WTC11 (cell line): ENCODE measurements at regions not wholly inside any gene's neighbourhood (a gene's known extent, or its start where the extent isn't known, plus 50 kb on each side); places are given as distances from the start of the nearest gene placed in this dataset.

Experiments used
- ATAC-seq: fragments of 200-7000 bp; cut with Tn5 transposase; 2 replicates; pipeline ENCODE4 v1.10.0; 2021; ENCODE audit warnings: mild to moderate bottlenecking, moderate library complexity
- CTCF ChIA-PET: fragments of 300-600 bp; sonication (Branson Sonifier 250); formaldehyde crosslinking; loops from one replicate; lab custom pipeline; 2021; ENCODE audit warnings: antibody characterized with exemption; lab: Charles Lee
- POLR2A ChIA-PET: fragments of 350-600 bp; sonication (Branson Sonifier 250); formaldehyde crosslinking; loops from one replicate; lab custom pipeline; 2021; ENCODE audit warnings: antibody characterized with exemption; lab: Charles Lee
- DNase-seq: peaks from one replicate; pipeline ENCODE4 v3.0.0; 2021; ENCODE audit warnings: low spot score
- H3K27ac Mint-ChIP-seq: 2 replicates; pipeline ENCODE4 v1.8.0; 2021; ENCODE audit warnings: mixed read lengths
- H3K27me3 Mint-ChIP-seq: 2 replicates; pipeline ENCODE4 v1.8.0; 2021; ENCODE audit warnings: low read depth, mild to moderate bottlenecking, moderate library complexity, mixed read lengths
- H3K36me3 Mint-ChIP-seq: 2 replicates; pipeline ENCODE4 v1.8.0; 2021; ENCODE audit warnings: mixed read lengths
- H3K4me1 Mint-ChIP-seq: 2 replicates; pipeline ENCODE4 v1.8.0; 2022; ENCODE audit warnings: mixed read lengths
- H3K4me3 Mint-ChIP-seq: 2 replicates; pipeline ENCODE4 v1.8.0; 2021; ENCODE audit warnings: mild to moderate bottlenecking, moderate library complexity, mixed read lengths
- H3K9me3 Mint-ChIP-seq: 2 replicates; pipeline ENCODE4 v1.8.0; 2021; ENCODE audit warnings: mixed read lengths
- CBFB ChIP-seq: sonication (generic); formaldehyde crosslinking; IDR thresholded peaks from 2 replicates; pipeline ENCODE4 v1.8.1; 2022; ENCODE audit warnings: mild to moderate bottlenecking, low read depth, missing genetic modification reagents
- CREB1 ChIP-seq: sonication (generic); formaldehyde crosslinking; IDR thresholded peaks from 2 replicates; pipeline ENCODE4 v1.8.0; 2023; ENCODE audit warnings: mild to moderate bottlenecking, missing genetic modification reagents
- FOXP1 ChIP-seq: sonication (generic); formaldehyde crosslinking; IDR thresholded peaks from 2 replicates; pipeline ENCODE4 v1.8.0; 2022; ENCODE audit warnings: missing genetic modification reagents, mild to moderate bottlenecking, moderate library complexity, borderline replicate concordance
- HMGA2 ChIP-seq: fragments of 250-450 bp; sonication (Bioruptor Pico); IDR thresholded peaks from 2 replicates; pipeline ENCODE4 v1.4.0; 2021; ENCODE audit warnings: mild to moderate bottlenecking, moderate library complexity
- KAT7 ChIP-seq: sonication (generic); formaldehyde crosslinking; IDR thresholded peaks from 2 replicates; pipeline ENCODE4 v1.8.1; 2023; ENCODE audit warnings: missing genetic modification reagents, mild to moderate bottlenecking, borderline replicate concordance
- MYBL2 ChIP-seq: sonication (generic); formaldehyde crosslinking; IDR thresholded peaks from 2 replicates; pipeline ENCODE4 v1.8.1; 2023; ENCODE audit warnings: mild to moderate bottlenecking, moderate library complexity, missing genetic modification reagents
- SMAD3 ChIP-seq: sonication (generic); formaldehyde crosslinking; IDR thresholded peaks from 2 replicates; pipeline ENCODE4 v1.8.0; 2022; ENCODE audit warnings: missing genetic modification reagents, mild to moderate bottlenecking, borderline replicate concordance
- SP1 ChIP-seq: sonication (generic); formaldehyde crosslinking; conservative IDR thresholded peaks from 2 replicates; pipeline ENCODE4 v1.8.1; 2022; ENCODE audit warnings: missing genetic modification reagents
- TEAD1 ChIP-seq: sonication (generic); formaldehyde crosslinking; IDR thresholded peaks from 2 replicates; pipeline ENCODE4 v1.8.0; 2022; ENCODE audit warnings: mild to moderate bottlenecking, missing genetic modification reagents
- ZNF121 ChIP-seq: sonication (generic); formaldehyde crosslinking; IDR thresholded peaks from 2 replicates; pipeline ENCODE4 v1.8.0; 2023; ENCODE audit warnings: missing genetic modification reagents
- ZNF219 ChIP-seq: sonication (generic); formaldehyde crosslinking; IDR thresholded peaks from 2 replicates; pipeline ENCODE4 v1.8.0; 2023; ENCODE audit warnings: missing genetic modification reagents, mild to moderate bottlenecking, borderline replicate concordance
- ZNF263 ChIP-seq: sonication (generic); formaldehyde crosslinking; IDR thresholded peaks from 2 replicates; pipeline ENCODE4 v1.8.1; 2022; ENCODE audit warnings: low read depth, mild to moderate bottlenecking, moderate library complexity, missing genetic modification reagents
- TF ChIP-seq, protein P1 (sequence below): sonication (generic); formaldehyde crosslinking; IDR thresholded peaks from 2 replicates; pipeline ENCODE4 v1.8.1; 2023; ENCODE audit warnings: mild to moderate bottlenecking, missing genetic modification reagents, borderline replicate concordance
- TF ChIP-seq, protein P2 (sequence below): sonication (generic); formaldehyde crosslinking; IDR thresholded peaks from 2 replicates; pipeline ENCODE4 v1.8.1; 2022; ENCODE audit warnings: mild to moderate bottlenecking, missing genetic modification reagents, moderate library complexity, borderline replicate concordance
- TF ChIP-seq, protein P3 (sequence below): sonication (generic); formaldehyde crosslinking; IDR thresholded peaks from 2 replicates; pipeline ENCODE4 v1.8.1; 2022; ENCODE audit warnings: low read depth, mild to moderate bottlenecking, moderate library complexity, missing genetic modification reagents, borderline replicate concordance
- TF ChIP-seq, protein P4 (sequence below): sonication (generic); formaldehyde crosslinking; conservative IDR thresholded peaks from 2 replicates; pipeline ENCODE4 v1.8.1; 2023; ENCODE audit warnings: mild to moderate bottlenecking, low read depth, missing genetic modification reagents, moderate library complexity
- TF ChIP-seq, protein P5 (sequence below): sonication (generic); formaldehyde crosslinking; IDR thresholded peaks from 2 replicates; pipeline ENCODE4 v1.8.0; 2022; ENCODE audit warnings: mild to moderate bottlenecking, missing genetic modification reagents
- TF ChIP-seq, protein P6 (sequence below): sonication (generic); formaldehyde crosslinking; IDR thresholded peaks from 2 replicates; pipeline ENCODE4 v1.8.1; 2023; ENCODE audit warnings: mild to moderate bottlenecking, missing genetic modification reagents
- TF ChIP-seq, protein P7 (sequence below): sonication (generic); formaldehyde crosslinking; IDR thresholded peaks from 2 replicates; pipeline ENCODE4 v1.8.0; 2022; ENCODE audit warnings: mild to moderate bottlenecking, missing genetic modification reagents

DNA sequence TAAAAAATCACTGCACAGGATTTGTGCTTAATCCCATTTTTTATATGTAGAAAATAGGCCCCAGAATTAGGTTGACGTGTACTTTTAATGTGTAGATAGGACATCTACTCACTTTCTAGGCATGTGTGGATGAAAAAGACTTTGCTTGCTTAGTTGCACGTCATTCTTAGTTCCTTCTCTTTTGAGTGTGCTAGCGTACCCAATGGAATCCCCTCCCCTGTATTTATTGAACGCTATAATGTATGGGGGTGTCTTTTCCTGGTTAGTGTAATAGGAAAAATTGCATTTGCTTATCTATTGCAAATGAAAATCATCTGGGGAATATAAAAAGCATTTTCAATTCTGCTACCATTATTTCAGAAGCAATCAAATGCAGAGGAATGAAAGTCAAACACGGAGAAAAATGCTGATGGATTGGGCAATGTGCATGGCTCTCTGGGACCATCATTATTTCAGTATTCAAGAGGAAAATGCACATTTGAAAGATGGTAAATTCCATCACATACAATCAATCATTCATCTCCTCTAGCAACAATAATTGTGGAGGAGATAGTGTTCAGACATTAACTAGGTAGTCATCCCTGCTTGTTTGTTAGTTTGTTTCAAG, 277.0 kb upstream of the B3GALT2 start:
- peaks cover 21% of the 10 kb centered on the region for H3K4me1 Mint-ChIP-seq
- no peak for DNase-seq
- POLR2A ChIA-PET: no interaction called here
- CTCF ChIA-PET: no interaction called here
- TF ChIP-seq TEAD1 (no peak), HMGA2 (CRISPR knock-in tag) (no peak), MYBL2 (CRISPR knock-in tag) (no peak), SMAD3 (CRISPR knock-in tag) (no peak), KAT7 (no peak), SP1 (CRISPR knock-in tag) (no peak), ZNF263 (CRISPR knock-in tag) (no peak), CREB1 (no peak), CBFB (no peak)
- TF ChIP-seq, protein P1, sequence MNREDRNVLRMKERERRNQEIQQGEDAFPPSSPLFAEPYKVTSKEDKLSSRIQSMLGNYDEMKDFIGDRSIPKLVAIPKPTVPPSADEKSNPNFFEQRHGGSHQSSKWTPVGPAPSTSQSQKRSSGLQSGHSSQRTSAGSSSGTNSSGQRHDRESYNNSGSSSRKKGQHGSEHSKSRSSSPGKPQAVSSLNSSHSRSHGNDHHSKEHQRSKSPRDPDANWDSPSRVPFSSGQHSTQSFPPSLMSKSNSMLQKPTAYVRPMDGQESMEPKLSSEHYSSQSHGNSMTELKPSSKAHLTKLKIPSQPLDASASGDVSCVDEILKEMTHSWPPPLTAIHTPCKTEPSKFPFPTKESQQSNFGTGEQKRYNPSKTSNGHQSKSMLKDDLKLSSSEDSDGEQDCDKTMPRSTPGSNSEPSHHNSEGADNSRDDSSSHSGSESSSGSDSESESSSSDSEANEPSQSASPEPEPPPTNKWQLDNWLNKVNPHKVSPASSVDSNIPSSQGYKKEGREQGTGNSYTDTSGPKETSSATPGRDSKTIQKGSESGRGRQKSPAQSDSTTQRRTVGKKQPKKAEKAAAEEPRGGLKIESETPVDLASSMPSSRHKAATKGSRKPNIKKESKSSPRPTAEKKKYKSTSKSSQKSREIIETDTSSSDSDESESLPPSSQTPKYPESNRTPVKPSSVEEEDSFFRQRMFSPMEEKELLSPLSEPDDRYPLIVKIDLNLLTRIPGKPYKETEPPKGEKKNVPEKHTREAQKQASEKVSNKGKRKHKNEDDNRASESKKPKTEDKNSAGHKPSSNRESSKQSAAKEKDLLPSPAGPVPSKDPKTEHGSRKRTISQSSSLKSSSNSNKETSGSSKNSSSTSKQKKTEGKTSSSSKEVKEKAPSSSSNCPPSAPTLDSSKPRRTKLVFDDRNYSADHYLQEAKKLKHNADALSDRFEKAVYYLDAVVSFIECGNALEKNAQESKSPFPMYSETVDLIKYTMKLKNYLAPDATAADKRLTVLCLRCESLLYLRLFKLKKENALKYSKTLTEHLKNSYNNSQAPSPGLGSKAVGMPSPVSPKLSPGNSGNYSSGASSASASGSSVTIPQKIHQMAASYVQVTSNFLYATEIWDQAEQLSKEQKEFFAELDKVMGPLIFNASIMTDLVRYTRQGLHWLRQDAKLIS (CRISPR knock-in tag): no peak
- no peak for ATAC-seq
- no peak overlapping the region for H3K27ac Mint-ChIP-seq
- no peak overlapping the region for H3K4me3 Mint-ChIP-seq
- no peaks in the 10 kb centered on the region for H3K36me3 Mint-ChIP-seq
- 0 out of 2 replicates have a peak, but pooled peaks cover 4% of the 10 kb centered on the region for H3K9me3 Mint-ChIP-seq
- H3K27me3 Mint-ChIP-seq: no peaks in the 10 kb centered on the region; the same call in 1 of the 2 replicates

DNA sequence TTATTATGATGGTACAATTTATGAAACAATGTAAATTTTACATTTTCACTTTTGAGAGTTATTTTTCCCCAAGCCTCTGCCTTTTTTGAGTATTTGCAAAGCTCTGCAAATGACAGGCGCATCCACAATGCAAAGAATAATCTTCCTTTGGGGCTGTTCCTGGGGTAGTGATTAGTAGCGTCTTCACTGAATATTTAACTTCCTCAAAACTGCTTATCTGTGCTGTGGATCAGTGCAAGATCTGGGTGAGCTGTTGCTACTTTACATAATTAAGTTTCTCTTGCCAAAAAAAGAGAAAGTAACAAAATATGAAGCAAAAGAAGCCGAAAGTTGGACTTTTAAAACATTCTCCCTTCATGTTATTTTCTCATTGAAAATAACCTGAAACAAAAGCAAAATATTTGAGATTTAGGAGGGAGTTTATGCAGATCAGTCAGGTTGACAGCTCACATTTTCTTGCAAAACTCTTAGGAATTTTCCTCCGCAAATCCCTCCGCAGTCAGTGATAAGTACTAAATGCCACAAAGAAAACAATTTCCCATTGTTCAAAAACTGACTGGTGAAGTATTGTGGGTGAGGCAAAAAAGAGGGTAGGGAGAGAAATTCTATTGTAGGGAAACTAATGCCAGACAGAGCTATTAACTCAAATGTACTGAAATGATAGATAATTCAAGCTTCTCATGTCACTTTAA, 276.4 kb upstream of the B3GALT2 start:
- ATAC-seq: peak; percentile 22; the same call in 1 of the 2 replicates
- TF ChIP-seq SP1 (CRISPR knock-in tag) (no peak), CREB1 (no peak), FOXP1 (no peak), ZNF121 (CRISPR knock-in tag) (no peak), ZNF219 (CRISPR knock-in tag) (no peak)
- TF ChIP-seq, protein P2, sequence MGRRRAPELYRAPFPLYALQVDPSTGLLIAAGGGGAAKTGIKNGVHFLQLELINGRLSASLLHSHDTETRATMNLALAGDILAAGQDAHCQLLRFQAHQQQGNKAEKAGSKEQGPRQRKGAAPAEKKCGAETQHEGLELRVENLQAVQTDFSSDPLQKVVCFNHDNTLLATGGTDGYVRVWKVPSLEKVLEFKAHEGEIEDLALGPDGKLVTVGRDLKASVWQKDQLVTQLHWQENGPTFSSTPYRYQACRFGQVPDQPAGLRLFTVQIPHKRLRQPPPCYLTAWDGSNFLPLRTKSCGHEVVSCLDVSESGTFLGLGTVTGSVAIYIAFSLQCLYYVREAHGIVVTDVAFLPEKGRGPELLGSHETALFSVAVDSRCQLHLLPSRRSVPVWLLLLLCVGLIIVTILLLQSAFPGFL: no peak
- TF ChIP-seq, protein P3, sequence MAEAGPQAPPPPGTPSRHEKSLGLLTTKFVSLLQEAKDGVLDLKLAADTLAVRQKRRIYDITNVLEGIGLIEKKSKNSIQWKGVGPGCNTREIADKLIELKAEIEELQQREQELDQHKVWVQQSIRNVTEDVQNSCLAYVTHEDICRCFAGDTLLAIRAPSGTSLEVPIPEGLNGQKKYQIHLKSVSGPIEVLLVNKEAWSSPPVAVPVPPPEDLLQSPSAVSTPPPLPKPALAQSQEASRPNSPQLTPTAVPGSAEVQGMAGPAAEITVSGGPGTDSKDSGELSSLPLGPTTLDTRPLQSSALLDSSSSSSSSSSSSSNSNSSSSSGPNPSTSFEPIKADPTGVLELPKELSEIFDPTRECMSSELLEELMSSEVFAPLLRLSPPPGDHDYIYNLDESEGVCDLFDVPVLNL (CRISPR knock-in tag): no peak
- TF ChIP-seq, protein P4, sequence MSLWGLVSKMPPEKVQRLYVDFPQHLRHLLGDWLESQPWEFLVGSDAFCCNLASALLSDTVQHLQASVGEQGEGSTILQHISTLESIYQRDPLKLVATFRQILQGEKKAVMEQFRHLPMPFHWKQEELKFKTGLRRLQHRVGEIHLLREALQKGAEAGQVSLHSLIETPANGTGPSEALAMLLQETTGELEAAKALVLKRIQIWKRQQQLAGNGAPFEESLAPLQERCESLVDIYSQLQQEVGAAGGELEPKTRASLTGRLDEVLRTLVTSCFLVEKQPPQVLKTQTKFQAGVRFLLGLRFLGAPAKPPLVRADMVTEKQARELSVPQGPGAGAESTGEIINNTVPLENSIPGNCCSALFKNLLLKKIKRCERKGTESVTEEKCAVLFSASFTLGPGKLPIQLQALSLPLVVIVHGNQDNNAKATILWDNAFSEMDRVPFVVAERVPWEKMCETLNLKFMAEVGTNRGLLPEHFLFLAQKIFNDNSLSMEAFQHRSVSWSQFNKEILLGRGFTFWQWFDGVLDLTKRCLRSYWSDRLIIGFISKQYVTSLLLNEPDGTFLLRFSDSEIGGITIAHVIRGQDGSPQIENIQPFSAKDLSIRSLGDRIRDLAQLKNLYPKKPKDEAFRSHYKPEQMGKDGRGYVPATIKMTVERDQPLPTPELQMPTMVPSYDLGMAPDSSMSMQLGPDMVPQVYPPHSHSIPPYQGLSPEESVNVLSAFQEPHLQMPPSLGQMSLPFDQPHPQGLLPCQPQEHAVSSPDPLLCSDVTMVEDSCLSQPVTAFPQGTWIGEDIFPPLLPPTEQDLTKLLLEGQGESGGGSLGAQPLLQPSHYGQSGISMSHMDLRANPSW: no peak
- TF ChIP-seq, protein P5, sequence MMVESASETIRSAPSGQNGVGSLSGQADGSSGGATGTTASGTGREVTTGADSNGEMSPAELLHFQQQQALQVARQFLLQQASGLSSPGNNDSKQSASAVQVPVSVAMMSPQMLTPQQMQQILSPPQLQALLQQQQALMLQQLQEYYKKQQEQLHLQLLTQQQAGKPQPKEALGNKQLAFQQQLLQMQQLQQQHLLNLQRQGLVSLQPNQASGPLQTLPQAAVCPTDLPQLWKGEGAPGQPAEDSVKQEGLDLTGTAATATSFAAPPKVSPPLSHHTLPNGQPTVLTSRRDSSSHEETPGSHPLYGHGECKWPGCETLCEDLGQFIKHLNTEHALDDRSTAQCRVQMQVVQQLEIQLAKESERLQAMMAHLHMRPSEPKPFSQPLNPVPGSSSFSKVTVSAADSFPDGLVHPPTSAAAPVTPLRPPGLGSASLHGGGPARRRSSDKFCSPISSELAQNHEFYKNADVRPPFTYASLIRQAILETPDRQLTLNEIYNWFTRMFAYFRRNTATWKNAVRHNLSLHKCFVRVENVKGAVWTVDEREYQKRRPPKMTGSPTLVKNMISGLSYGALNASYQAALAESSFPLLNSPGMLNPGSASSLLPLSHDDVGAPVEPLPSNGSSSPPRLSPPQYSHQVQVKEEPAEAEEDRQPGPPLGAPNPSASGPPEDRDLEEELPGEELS: no peak
- TF ChIP-seq, protein P6, sequence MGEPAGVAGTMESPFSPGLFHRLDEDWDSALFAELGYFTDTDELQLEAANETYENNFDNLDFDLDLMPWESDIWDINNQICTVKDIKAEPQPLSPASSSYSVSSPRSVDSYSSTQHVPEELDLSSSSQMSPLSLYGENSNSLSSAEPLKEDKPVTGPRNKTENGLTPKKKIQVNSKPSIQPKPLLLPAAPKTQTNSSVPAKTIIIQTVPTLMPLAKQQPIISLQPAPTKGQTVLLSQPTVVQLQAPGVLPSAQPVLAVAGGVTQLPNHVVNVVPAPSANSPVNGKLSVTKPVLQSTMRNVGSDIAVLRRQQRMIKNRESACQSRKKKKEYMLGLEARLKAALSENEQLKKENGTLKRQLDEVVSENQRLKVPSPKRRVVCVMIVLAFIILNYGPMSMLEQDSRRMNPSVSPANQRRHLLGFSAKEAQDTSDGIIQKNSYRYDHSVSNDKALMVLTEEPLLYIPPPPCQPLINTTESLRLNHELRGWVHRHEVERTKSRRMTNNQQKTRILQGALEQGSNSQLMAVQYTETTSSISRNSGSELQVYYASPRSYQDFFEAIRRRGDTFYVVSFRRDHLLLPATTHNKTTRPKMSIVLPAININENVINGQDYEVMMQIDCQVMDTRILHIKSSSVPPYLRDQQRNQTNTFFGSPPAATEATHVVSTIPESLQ (CRISPR knock-in tag): no peak
- TF ChIP-seq, protein P7, sequence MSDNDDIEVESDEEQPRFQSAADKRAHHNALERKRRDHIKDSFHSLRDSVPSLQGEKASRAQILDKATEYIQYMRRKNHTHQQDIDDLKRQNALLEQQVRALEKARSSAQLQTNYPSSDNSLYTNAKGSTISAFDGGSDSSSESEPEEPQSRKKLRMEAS (CRISPR knock-in tag): no peak

More for the DNA sequence above, 276.4 kb upstream of the B3GALT2 start:
- Mint-ChIP-seq H3K4me3 (no peak overlapping the region), H3K9me3 (no peaks in the 10 kb centered on the region), H3K27ac (no peak overlapping the region), H3K27me3 (no peaks in the 10 kb centered on the region; the same call in 1 of the 2 replicates), H3K36me3 (no peaks in the 10 kb centered on the region), H3K4me1 (peaks cover 21% of the 10 kb centered on the region)
- DNase-seq: no peak
- CTCF ChIA-PET: no interaction called here
- POLR2A ChIA-PET: no interaction called here
